WI38 (cell line): ENCODE measurements at regions not wholly inside any gene's neighbourhood (a gene's known extent, or its start where the extent isn't known, plus 50 kb on each side); places are given as distances from the start of the nearest gene placed in this dataset.
"Not testable (repeated sequence)": the region's sequence is repeated elsewhere in the genome, so short reads cannot be mapped to it uniquely, and the experiment has no call there.

Source experiments
- H3K4me3 ChIP-seq: 2 replicates; pipeline ENCODE4 v1.5.1; 2011; ENCODE audit warnings: low read depth, mild to moderate bottlenecking, control low read depth, low read length
- CTCF ChIP-seq: IDR thresholded peaks from 2 replicates; pipeline ENCODE4 v1.5.1; 2012; ENCODE audit warnings: low read depth, mild to moderate bottlenecking, control low read depth, low read length

- no peak for TF ChIP-seq CTCF
These were observed 146.2 kb downstream of the GXYLT1 start for GRCh38 chr12:41998436-41998835.

GRCh38 chr12:41993283-41993682 is 151.4 kb downstream of the GXYLT1 start:
- H3K4me3 ChIP-seq: no peak overlapping the region
- TF ChIP-seq CTCF: no peak

More at GRCh38 chr12:41998436-41998835, 146.2 kb downstream of the GXYLT1 start:
- no peak overlapping the region for H3K4me3 ChIP-seq

- no peak for TF ChIP-seq CTCF
- H3K4me3 ChIP-seq: no peak overlapping the region
These were observed 151.9 kb downstream of the GXYLT1 start for GRCh38 chr12:41992692-41993215.

GRCh38 chr12:41992022-41992421 is 152.7 kb downstream of the GXYLT1 start:
- no peak overlapping the region for H3K4me3 ChIP-seq
- no peak for TF ChIP-seq CTCF

GRCh38 chr12:41988715-41989114 is 156.0 kb downstream of the GXYLT1 start:
- no peak overlapping the region for H3K4me3 ChIP-seq
- no peak for TF ChIP-seq CTCF

GRCh38 chr12:41986513-41986912 is 158.2 kb downstream of the GXYLT1 start:
- not testable (repeated sequence) for H3K4me3 ChIP-seq

- no peak overlapping the region for H3K4me3 ChIP-seq
- TF ChIP-seq CTCF: no peak
These were observed 160.8 kb downstream of the GXYLT1 start for GRCh38 chr12:41983856-41984255.

- no peak overlapping the region for H3K4me3 ChIP-seq
- TF ChIP-seq CTCF: no peak
These were observed 161.3 kb downstream of the GXYLT1 start for GRCh38 chr12:41983394-41983793.
